Vagina (tissue), 2 donors: ENCODE measurements at regions not wholly inside any gene's neighbourhood (a gene's known extent, or its start where the extent isn't known, plus 50 kb on each side); places are given as distances from the start of the nearest gene placed in this dataset.

ENCODE experiments used
- POLR2A ChIP-seq, 2 donors: fragments of 450-650 bp; IDR thresholded peaks; one replicate each; pipeline ENCODE4 v1.6.1; 2017; ENCODE audit warnings: antibody characterized with exemption in 2 of 2, mild to moderate bottlenecking in 2 of 2, moderate library complexity in 2 of 2
- POLR2AphosphoS5 ChIP-seq, 2 donors: sonication (generic); formaldehyde crosslinking; IDR thresholded peaks; one replicate each; pipeline ENCODE4 v1.9.0; 2017; ENCODE audit warnings: antibody characterized with exemption in 2 of 2, mild to moderate bottlenecking in 2 of 2, low read depth in 1 of 2; ENCODE audit not compliant: insufficient read depth in 1 of 2
- TF ChIP-seq, protein P1 (sequence below), 3 experiments: fragments of 450-650 bp in 2 of 3; fragments of 200-600 bp in 1 of 3; sonication (generic) in 1 of 3; IDR thresholded peaks; one replicate each; pipeline ENCODE4 v1.5.1; 2017 to 2019; ENCODE audit warnings: antibody characterized with exemption in 3 of 3, mild to moderate bottlenecking in 2 of 3, moderate library complexity in 2 of 3

DNA sequence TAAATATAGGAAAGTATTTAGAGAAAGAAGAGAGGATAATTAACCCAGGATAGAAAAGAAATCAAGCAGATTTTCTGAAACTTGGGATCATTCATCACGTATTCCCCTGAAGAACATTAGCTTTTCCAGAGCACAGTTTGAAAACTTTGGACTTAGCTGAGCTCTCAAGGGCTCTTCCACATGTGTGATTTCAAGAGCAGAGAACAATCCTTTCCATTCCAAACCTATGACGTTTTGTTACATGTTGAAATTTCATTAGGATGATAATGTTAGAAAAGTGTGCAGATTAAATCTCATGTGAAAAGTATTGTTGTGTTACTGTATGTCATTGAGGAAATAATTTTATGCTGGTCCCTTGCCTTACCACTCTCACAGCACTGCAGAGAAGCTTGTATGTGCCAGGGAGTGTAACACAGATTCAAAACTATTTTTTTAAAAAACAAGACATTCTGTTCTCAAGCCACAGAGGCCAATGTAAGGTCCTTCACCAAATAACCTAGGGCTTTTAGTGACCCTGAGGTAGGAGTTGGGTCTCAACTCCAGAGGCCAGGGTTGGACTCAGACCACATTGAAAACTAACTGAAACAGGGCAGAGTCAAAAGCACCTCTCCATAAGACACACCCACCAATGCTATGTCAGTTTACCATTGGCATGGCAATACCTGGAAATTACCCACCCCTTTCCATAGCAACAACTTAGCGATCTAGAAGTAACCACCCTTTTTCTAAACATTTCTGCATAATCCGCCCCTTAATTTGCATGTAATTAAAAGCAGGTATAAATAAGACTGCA, 141.3 kb downstream of the ANXA5 start:
- TF ChIP-seq POLR2A (IDR thresholded peaks at IDR 0.05) (no peak), POLR2AphosphoS5 (IDR thresholded peaks at IDR 0.05; ENCODE audit: insufficient read depth in 1 of 2, low read depth in 1 of 2) (no peak)
- TF ChIP-seq, protein P1, sequence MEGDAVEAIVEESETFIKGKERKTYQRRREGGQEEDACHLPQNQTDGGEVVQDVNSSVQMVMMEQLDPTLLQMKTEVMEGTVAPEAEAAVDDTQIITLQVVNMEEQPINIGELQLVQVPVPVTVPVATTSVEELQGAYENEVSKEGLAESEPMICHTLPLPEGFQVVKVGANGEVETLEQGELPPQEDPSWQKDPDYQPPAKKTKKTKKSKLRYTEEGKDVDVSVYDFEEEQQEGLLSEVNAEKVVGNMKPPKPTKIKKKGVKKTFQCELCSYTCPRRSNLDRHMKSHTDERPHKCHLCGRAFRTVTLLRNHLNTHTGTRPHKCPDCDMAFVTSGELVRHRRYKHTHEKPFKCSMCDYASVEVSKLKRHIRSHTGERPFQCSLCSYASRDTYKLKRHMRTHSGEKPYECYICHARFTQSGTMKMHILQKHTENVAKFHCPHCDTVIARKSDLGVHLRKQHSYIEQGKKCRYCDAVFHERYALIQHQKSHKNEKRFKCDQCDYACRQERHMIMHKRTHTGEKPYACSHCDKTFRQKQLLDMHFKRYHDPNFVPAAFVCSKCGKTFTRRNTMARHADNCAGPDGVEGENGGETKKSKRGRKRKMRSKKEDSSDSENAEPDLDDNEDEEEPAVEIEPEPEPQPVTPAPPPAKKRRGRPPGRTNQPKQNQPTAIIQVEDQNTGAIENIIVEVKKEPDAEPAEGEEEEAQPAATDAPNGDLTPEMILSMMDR (IDR thresholded peaks at IDR 0.05) = no peak
